ENCODE measurements at regions not wholly inside any gene's neighbourhood (a gene's known extent, or its start where the extent isn't known, plus 50 kb on each side); places are given as distances from the start of the nearest gene placed in this dataset.

DNA sequence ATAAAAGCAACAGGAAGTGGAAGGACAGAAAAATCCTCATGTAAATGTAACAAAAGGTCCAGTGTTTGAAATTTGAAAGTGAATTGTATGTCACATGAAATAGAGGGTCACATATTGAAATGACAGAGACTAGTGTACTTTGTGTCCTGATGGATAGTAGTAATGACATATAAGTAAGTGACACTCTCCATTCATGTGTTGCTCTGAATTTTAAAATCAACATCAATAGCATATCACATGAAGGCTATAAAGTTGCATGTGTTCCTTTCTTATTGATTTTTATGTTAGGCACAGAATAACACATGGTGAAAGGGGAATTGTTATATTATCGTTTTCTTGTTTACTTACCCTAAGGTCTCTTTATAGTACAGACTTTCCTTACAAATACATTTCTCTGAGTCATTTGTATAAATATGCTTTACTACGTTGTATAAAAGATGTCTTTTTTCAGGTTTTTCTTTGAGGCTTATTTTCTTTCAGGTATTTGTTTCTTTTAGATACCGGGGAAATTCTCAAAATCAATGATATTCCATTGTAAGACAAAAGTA is 104.6 kb upstream of the CACNA2D1 start:
- TF ChIP-seq, protein P1, sequence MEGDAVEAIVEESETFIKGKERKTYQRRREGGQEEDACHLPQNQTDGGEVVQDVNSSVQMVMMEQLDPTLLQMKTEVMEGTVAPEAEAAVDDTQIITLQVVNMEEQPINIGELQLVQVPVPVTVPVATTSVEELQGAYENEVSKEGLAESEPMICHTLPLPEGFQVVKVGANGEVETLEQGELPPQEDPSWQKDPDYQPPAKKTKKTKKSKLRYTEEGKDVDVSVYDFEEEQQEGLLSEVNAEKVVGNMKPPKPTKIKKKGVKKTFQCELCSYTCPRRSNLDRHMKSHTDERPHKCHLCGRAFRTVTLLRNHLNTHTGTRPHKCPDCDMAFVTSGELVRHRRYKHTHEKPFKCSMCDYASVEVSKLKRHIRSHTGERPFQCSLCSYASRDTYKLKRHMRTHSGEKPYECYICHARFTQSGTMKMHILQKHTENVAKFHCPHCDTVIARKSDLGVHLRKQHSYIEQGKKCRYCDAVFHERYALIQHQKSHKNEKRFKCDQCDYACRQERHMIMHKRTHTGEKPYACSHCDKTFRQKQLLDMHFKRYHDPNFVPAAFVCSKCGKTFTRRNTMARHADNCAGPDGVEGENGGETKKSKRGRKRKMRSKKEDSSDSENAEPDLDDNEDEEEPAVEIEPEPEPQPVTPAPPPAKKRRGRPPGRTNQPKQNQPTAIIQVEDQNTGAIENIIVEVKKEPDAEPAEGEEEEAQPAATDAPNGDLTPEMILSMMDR (IDR thresholded peaks at IDR 0.05) = no peak
- DNase-seq (ENCODE audit: low spot score) (no peak), ATAC-seq (ENCODE audit: low FRiP score) (no peak)

DNA sequence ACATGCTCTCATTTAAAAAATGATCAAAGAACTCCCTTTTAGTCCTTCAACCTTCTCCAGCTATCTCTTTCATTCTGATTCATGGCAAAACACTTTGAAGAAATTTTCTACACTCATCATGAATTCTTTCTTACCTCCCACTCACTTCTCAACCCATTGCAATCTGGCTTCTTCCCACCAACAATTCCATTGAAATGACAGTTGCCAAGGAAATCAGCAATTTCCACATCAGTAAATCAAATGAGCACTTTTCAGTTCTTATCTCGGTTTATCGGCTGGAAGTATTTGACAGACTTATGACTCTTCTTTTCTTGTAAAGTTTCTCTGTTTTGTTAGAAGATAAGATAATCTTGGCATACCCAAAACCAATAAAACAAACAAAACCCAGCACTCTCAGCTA is 99.1 kb upstream of the CACNA2D1 start:
- DNase-seq (ENCODE audit: low spot score) (no peak), ATAC-seq (ENCODE audit: low FRiP score) (peak; percentile 92)
- TF ChIP-seq, protein P1 (IDR thresholded peaks at IDR 0.05) = no peak

DNA sequence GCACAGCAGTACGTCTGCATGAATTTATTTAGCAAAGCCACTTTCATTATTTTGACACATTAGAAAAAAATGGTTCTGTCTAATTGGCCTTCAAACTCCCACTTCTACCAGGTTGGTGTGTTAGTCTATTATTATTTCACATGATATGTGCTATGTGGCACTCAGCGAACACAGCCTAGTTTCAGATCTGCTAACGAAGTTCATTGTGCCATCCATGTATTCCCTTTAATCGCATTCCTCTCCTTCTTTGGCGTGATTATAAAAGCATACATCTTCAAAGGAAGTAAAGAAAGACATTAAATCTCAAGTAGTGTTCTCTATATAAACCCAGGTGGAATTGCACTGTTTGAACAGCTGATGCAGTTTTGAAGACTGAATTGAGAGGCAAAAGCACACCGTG is 96.4 kb upstream of the CACNA2D1 start:
- TF ChIP-seq, protein P1 (IDR thresholded peaks at IDR 0.05) = no peak
- ATAC-seq (ENCODE audit: low FRiP score) (no peak), DNase-seq (ENCODE audit: low spot score) (no peak)

DNA sequence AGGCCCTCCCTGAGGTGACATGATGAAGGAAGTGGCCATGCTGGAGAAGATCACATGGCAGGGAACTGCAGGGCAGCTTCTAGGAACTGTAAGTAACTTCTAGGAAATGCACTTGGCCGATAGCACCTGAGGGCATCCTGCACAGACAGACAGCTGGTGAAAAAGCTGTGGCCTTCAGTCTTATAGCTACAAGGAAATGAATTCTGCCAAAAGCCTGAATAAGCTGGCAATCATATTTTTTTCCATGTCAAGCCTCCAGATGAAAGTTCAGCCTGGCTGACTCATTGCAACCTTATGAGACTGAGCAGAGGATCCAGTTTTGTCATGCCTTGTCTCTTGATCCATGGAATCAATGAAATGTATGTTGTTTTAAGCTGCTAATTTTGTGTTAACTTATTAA is 91.1 kb upstream of the CACNA2D1 start:
- no peak for DNase-seq (ENCODE audit: low spot score)
- TF ChIP-seq, protein P1 (IDR thresholded peaks at IDR 0.05) = no peak
- no peak for ATAC-seq (ENCODE audit: low FRiP score)

DNA sequence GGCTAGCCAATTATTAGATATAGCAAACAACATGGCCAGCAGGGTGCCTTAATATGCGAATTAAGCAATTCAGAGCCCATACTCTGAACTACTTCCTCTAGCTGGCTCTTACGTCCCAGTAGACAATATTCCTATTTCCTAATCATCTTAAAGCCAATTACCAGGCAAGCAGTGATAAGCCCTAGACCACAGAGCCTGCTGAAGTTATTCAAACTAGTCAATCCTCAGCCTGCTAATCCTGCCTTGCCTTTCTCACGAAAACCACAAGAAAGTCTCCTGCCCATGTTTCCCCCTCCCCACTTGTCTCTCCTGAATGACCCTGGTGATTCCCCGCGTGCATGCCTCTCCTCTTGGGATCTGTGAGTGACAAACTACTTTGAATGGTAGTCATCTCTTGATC is 86.8 kb upstream of the CACNA2D1 start:
- ATAC-seq (ENCODE audit: low FRiP score) (no peak), DNase-seq (ENCODE audit: low spot score) (no peak)
- TF ChIP-seq, protein P1 (IDR thresholded peaks at IDR 0.05) = no peak

DNA sequence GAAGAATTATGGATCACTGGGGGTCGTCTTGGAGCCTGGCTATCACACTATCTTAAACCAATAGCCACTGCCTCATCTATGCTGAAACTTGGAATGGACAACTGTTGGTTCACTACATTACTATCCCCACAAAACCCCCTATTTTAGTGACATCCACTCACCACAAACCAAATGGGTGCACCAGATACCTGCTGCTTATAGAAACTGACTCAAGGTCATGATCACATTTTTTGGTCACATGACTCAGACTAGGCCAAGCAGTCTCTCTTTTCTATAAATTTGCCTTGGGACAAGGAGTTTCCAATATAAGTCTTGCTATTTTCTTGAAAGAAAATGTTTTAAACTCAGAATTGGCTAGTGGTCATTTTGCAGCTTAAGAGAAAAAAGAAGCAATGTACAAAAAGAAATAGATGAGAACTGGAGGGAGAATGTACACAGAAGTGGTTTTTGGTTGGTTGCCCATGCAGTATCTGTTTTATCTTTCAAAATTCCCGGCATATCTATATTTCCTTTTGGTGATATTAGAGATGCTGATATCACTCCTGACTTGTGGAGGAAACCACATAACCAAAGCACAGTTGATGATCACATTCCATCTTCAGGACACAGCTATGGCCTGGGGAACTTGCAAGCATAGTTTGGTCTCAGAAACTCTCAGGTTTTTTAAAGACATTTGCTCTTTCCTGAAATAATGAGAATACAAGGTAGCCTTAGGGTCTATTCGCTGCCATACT is 85.2 kb upstream of the CACNA2D1 start:
- DNase-seq (ENCODE audit: low spot score) = no peak
- TF ChIP-seq, protein P1 (IDR thresholded peaks at IDR 0.05) = no peak
- no peak for ATAC-seq (ENCODE audit: low FRiP score)

DNA sequence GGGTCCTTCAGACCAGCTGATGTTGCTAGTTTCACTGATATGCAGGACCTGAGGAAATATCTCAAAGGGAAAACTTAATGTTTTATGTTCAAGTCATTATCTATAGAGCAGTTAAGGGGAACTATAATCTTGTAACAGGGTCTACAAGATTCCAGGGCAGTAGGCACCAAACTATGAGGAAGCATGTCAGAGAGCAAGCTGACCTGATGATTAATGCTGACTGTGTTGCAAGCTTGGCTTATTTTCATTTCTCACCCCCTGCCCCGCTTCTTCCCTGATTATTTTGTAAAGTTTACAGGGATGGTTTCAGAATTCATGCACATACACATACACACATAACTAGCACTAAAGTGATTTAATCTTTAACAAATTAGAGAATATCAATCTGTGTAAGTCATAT is 84.3 kb upstream of the CACNA2D1 start:
- ATAC-seq (ENCODE audit: low FRiP score) (no peak), DNase-seq (ENCODE audit: low spot score) (no peak)
- TF ChIP-seq, protein P1 (IDR thresholded peaks at IDR 0.05) = no peak

Measured in omental fat pad (tissue), 3 donors.